Astrocyte (in vitro differentiated cells and primary cell): ENCODE measurements at regions not wholly inside any gene's neighbourhood (a gene's known extent, or its start where the extent isn't known, plus 50 kb on each side); places are given as distances from the start of the nearest gene placed in this dataset.

Source experiments
- EZH2 ChIP-seq: IDR thresholded peaks from 2 replicates; pipeline ENCODE4 v1.6.1; 2012; ENCODE audit warnings: mild to moderate bottlenecking, low read length, inconsistent platforms; ENCODE audit not compliant: insufficient read depth
- TF ChIP-seq, protein P1 (sequence below): IDR thresholded peaks from 2 replicates; pipeline ENCODE4 v1.5.1; 2011; ENCODE audit warnings: low read depth, mild to moderate bottlenecking, inconsistent platforms, low read length, moderate library complexity; ENCODE audit not compliant: insufficient read depth

DNA sequence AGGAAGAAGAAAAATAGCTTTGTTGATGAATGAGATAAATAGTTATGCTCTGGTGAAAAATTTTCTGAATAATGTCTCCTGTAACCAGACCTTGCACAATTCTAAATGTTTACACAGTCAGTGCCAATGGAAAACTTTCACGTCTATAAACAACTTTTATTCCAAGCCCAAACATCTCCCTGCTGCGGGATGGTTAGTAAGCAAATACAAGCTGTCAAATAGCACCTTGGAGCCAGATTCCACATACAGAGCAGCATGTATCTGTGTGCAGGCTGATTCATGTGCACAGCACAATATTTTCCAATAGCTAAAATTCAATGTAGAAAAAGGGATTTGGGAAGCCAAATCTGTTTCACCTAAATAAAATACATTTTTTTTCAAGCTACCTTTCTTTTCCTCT lies 813.3 kb downstream of the HACE1 start:
- TF ChIP-seq, protein P1, sequence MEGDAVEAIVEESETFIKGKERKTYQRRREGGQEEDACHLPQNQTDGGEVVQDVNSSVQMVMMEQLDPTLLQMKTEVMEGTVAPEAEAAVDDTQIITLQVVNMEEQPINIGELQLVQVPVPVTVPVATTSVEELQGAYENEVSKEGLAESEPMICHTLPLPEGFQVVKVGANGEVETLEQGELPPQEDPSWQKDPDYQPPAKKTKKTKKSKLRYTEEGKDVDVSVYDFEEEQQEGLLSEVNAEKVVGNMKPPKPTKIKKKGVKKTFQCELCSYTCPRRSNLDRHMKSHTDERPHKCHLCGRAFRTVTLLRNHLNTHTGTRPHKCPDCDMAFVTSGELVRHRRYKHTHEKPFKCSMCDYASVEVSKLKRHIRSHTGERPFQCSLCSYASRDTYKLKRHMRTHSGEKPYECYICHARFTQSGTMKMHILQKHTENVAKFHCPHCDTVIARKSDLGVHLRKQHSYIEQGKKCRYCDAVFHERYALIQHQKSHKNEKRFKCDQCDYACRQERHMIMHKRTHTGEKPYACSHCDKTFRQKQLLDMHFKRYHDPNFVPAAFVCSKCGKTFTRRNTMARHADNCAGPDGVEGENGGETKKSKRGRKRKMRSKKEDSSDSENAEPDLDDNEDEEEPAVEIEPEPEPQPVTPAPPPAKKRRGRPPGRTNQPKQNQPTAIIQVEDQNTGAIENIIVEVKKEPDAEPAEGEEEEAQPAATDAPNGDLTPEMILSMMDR: no peak
- TF ChIP-seq EZH2: no peak
